ENCODE measurements at regions not wholly inside any gene's neighbourhood (a gene's known extent, or its start where the extent isn't known, plus 50 kb on each side); places are given as distances from the start of the nearest gene placed in this dataset.
"Not testable (repeated sequence)": the region's sequence is repeated elsewhere in the genome, so short reads cannot be mapped to it uniquely, and the experiment has no call there.

GRCh38 chr7:115289971-115290370 is 368.1 kb downstream of the MDFIC start:
- Histone ChIP-seq H3K4me1 (no peaks in the 10 kb centered on the region), H3K36me3 (no peaks in the 10 kb centered on the region), H3K4me3 (replicated peaks in 1 of 3) (no peak overlapping the region), H3K27me3 (no peaks in the 10 kb centered on the region), H3K27ac (no peak overlapping the region), H3K9me3 (no peaks in the 10 kb centered on the region)
- 87 to 91% methylated on average over 2 of the region's 2 CpGs for WGBS, 2 donors
- intact Hi-C loops (cut with DNase I) = no loop called here
- TF ChIP-seq POLR2A (IDR thresholded peaks at IDR 0.05) = no peak
- TF ChIP-seq CTCF (IDR thresholded peaks at IDR 0.05) = no peak
- DNase-seq = no peak

GRCh38 chr7:115276791-115277190 is 354.9 kb downstream of the MDFIC start:
- 93 to 98% methylated on average over 1 of the region's 1 CpG for WGBS, 2 donors
- no peak overlapping the region for H3K4me3 ChIP-seq (replicated peaks in 1 of 3)
- DNase-seq = no peak
- intact Hi-C loops (cut with DNase I) = no loop called here
- no peaks in the 10 kb centered on the region for H3K9me3 ChIP-seq
- no peaks in the 10 kb centered on the region for H3K36me3 ChIP-seq
- H3K4me1 ChIP-seq = no peaks in the 10 kb centered on the region
- no peak overlapping the region for H3K27ac ChIP-seq
- no peaks in the 10 kb centered on the region for H3K27me3 ChIP-seq
- TF ChIP-seq POLR2A (IDR thresholded peaks at IDR 0.05) (no peak), CTCF (IDR thresholded peaks at IDR 0.05) (no peak)

GRCh38 chr7:115273855-115274254 is 352.0 kb downstream of the MDFIC start:
- H3K27ac ChIP-seq; H3K27me3 ChIP-seq; DNase-seq; H3K36me3 ChIP-seq; H3K4me3 ChIP-seq (replicated peaks in 1 of 3); intact Hi-C loops (cut with DNase I); H3K4me1 ChIP-seq; H3K9me3 ChIP-seq: not testable (repeated sequence)
- WGBS, 2 donors = 87 to 90% methylated on average over 8 of the region's 8 CpGs

GRCh38 chr7:115273139-115273772 is 351.4 kb downstream of the MDFIC start:
- WGBS, 2 donors = 80 to 88% methylated on average over 1 of the region's 1 CpG
- no peak for TF ChIP-seq POLR2A (IDR thresholded peaks at IDR 0.05)
- no peak for TF ChIP-seq CTCF (IDR thresholded peaks at IDR 0.05)
- Histone ChIP-seq H3K4me3 (replicated peaks in 1 of 3) (no peak overlapping the region), H3K9me3 (no peaks in the 10 kb centered on the region), H3K27me3 (no peaks in the 10 kb centered on the region), H3K36me3 (no peaks in the 10 kb centered on the region), H3K4me1 (no peaks in the 10 kb centered on the region), H3K27ac (no peak overlapping the region)
- DNase-seq = no peak
- intact Hi-C loops (cut with DNase I) = no loop called here

GRCh38 chr7:115271332-115272235 is 349.7 kb downstream of the MDFIC start:
- H3K27ac ChIP-seq = no peak overlapping the region
- no peak for TF ChIP-seq POLR2A (IDR thresholded peaks at IDR 0.05)
- TF ChIP-seq CTCF (IDR thresholded peaks at IDR 0.05) = no peak
- DNase-seq = no peak
- WGBS, 2 donors = 77 to 80% methylated on average over 4 of the region's 4 CpGs
- H3K27me3 ChIP-seq = no peaks in the 10 kb centered on the region
- H3K36me3 ChIP-seq = no peaks in the 10 kb centered on the region
- H3K9me3 ChIP-seq = no peaks in the 10 kb centered on the region
- intact Hi-C loops (cut with DNase I) = no loop called here
- no peaks in the 10 kb centered on the region for H3K4me1 ChIP-seq
- H3K4me3 ChIP-seq (replicated peaks in 1 of 3) = no peak overlapping the region
